Heart right ventricle (tissue), 16 donors: ENCODE measurements at regions not wholly inside any gene's neighbourhood (a gene's known extent, or its start where the extent isn't known, plus 50 kb on each side); places are given as distances from the start of the nearest gene placed in this dataset.

Experiments used
- ATAC-seq, 8 donors: fragments of 200-7000 bp; cut with Tn5 transposase; one replicate each; pipeline ENCODE4 v1.9.1; 2020; ENCODE audit warnings: mild to moderate bottlenecking in 8 of 8, moderate library complexity in 8 of 8, moderate number of reproducible peaks in 1 of 8
- DNase-seq, 2 donors: peaks; one replicate each; pipeline ENCODE4 v3.0.0-alpha.2; 2020
- H3K27ac ChIP-seq, 10 donors: fragments of 200-600 bp; sonication (generic) in 2 of 10; one replicate each; pipeline versions ENCODE4 v1.5.0 to v1.8.0; 2020 to 2022; ENCODE audit warnings: mild to moderate bottlenecking in 3 of 10
- H3K27me3 ChIP-seq, 7 donors: fragments of 200-600 bp; one replicate each; pipeline ENCODE4 v1.8.0; 2021 to 2022; ENCODE audit warnings: mild to moderate bottlenecking in 2 of 7
- H3K36me3 ChIP-seq, 9 donors: fragments of 200-600 bp; sonication (generic) in 1 of 9; one replicate each; pipeline versions ENCODE4 v1.5.0 to v1.8.0; 2020 to 2022; ENCODE audit warnings: mild to moderate bottlenecking in 2 of 9
- H3K4me1 ChIP-seq, 9 donors: fragments of 200-600 bp; sonication (generic) in 1 of 9; one replicate each; pipeline versions ENCODE4 v1.5.0 to v1.8.0; 2020 to 2022; ENCODE audit warnings: mild to moderate bottlenecking in 4 of 9
- H3K4me3 ChIP-seq, 10 donors: fragments of 200-600 bp; sonication (generic) in 2 of 10; one replicate each; pipeline versions ENCODE4 v1.5.0 to v1.8.0; 2020 to 2022; ENCODE audit warnings: mild to moderate bottlenecking in 7 of 10, moderate library complexity in 2 of 10
- H3K9me3 ChIP-seq, 11 donors: fragments of 200-600 bp in 10 of 11; sonication (generic) in 2 of 11; one replicate each; pipeline versions ENCODE4 v1.5.0 to v1.8.0; 2013 to 2022; ENCODE audit warnings: mild to moderate bottlenecking in 2 of 11, control low read depth in 1 of 11, moderate library complexity in 1 of 11
- WGBS, 2 donors: extraction: QIAGEN DNeasy Blood & Tissue Kit; methylation state at CpG; one replicate each; pipeline ENCODE4 v1.1.7; 2013; ENCODE audit warnings: inconsistent platforms in 1 of 2; 5-methylcytosine and 5-hydroxymethylcytosine counted together
- intact Hi-C, 10 donors: fragments of 100-400 bp; cut with DNase I; formaldehyde crosslinking; loops; one replicate each; pipeline versions ENCODE4 v1.11.1 to v1.14.2; 2022
- TF ChIP-seq, protein P1 (sequence below), 9 donors: fragments of 200-600 bp; sonication (generic) in 2 of 9; IDR thresholded peaks; one replicate each; pipeline versions ENCODE4 v1.5.0 to v1.8.0; 2021 to 2022; ENCODE audit warnings: antibody characterized with exemption in 9 of 9, mild to moderate bottlenecking in 5 of 9, moderate library complexity in 1 of 9
- donor health status: Arrhythmogenic right ventricular cardiomyopathy.
- donor health status: ischemic (EF 13 %, LVEDD 7.1; RV severe dilation, severe dysfunction).
- donor health status: healthy with polysubstance abuse.
- donor health status: DM: no; HTN: yes; CAD: no.
- donor health status: DM: no; HTN: no; CAD: no.
- donor health status: ischemic (EF 25% LVEDD 6.9; RV normal size, moderate dysfunction).
- donor health status: ischemic (EF 25% LVEDD 5.7; RV mildly dilated, moderate dysfunction).
- donor health status: healthy.
- donor health status: DM: yes; HTN: yes; CAD: no.
- donor health status: Ischemic cardiomyopathy.
- donor health status: ischemic (EF 35%, LVEDD 5.7; RV mildly dilated, moderate dysfunction).
- donor health status: nonischemic (EF 11% LVEDD 7.7; RV severe dilation, severe dysfunction).
- donor health status: DM: yes; HTN: yes; CAD: no.
- donor health status: PGD.
- donor health status: ischemic (EF 29% LVEDD 5.4; RV normal size, mild dysfunction).
- donor health status: nonischemic (EF 23%, LVEDD 6.1; RV moderate dilation, normal function).

DNA sequence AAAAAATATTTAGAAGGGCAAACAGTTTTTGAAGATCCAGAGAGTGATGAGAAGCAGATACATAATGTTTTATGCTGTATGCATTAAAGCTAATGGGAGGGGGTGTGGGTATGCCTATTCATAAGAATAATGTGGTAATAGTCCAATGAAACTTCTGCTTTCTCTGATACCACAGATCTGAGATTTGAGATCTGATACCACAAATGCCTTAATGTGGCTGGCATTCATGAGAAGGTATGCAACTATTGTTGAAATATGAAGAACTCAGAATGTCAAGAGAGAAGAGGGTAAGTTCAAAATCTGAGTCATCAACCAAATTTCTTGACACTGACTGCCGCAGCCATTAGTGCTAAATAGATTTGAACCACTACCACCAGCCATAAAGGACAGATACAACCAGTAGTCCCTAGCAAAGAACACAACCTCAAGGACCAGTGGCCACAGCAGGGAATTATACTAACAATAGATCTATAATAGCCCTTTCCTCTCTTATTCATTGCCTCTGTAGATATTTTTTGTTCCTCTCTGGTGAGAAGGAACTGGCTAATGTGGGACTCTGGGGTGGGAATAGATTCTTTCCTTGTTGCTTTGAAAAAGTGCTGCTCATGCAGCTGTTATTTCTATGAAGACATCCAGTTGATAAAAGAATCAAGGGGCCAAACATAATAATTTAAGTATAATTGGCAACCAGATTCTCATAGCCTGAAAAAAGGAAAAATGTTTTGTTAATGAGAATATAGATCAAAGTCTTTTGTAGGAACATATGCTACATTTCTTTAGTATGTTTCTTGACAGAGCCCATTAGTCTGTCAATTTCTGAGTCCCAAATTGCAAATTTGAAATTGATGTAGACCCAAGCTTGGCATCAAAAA lies 256.5 kb upstream of the ZNF608 start:
- Histone ChIP-seq H3K27me3 (no peaks in the 10 kb centered on the region), H3K36me3 (no peaks in the 10 kb centered on the region), H3K4me3 (no peak overlapping the region), H3K9me3 (peaks cover 0 to 3% (median 0%) of the 10 kb centered on the region in 11 donors), H3K4me1 (peaks cover 0 to 19% (median 7%) of the 10 kb centered on the region in 9 donors), H3K27ac (no peak overlapping the region)
- no peak for DNase-seq
- TF ChIP-seq, protein P1, sequence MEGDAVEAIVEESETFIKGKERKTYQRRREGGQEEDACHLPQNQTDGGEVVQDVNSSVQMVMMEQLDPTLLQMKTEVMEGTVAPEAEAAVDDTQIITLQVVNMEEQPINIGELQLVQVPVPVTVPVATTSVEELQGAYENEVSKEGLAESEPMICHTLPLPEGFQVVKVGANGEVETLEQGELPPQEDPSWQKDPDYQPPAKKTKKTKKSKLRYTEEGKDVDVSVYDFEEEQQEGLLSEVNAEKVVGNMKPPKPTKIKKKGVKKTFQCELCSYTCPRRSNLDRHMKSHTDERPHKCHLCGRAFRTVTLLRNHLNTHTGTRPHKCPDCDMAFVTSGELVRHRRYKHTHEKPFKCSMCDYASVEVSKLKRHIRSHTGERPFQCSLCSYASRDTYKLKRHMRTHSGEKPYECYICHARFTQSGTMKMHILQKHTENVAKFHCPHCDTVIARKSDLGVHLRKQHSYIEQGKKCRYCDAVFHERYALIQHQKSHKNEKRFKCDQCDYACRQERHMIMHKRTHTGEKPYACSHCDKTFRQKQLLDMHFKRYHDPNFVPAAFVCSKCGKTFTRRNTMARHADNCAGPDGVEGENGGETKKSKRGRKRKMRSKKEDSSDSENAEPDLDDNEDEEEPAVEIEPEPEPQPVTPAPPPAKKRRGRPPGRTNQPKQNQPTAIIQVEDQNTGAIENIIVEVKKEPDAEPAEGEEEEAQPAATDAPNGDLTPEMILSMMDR (IDR thresholded peaks at IDR 0.05) = no peak
- intact Hi-C loops = no loop called here
- WGBS, 2 donors = 90 to 93% methylated on average over 1 of the region's 1 CpG
- no peak for ATAC-seq

DNA sequence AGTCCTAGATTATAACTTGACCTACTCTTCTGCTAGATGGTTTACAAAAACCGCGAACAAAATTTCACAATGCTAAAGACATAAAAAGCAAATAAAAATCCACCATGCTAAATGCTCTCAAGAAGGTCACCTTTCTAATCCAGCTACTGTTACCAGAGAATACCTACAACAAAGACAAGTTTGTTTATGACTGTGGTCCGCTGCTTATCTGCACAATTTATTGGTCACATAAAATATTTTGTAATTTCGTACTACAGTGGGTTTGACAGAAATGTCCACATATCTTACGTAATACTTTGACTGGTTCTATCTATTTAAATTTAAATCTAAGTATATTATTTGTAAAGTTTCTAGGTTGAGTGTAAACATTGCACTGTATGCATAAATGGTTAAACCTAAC lies 257.6 kb upstream of the ZNF608 start:
- DNase-seq = no peak
- Histone ChIP-seq H3K27me3 (no peaks in the 10 kb centered on the region), H3K4me3 (no peak overlapping the region), H3K36me3 (no peaks in the 10 kb centered on the region), H3K4me1 (peaks cover 0 to 19% (median 7%) of the 10 kb centered on the region in 9 donors), H3K27ac (no peak overlapping the region), H3K9me3 (peaks cover 0 to 3% (median 0%) of the 10 kb centered on the region in 11 donors)
- intact Hi-C loops = no loop called here
- WGBS, 2 donors = 95 to 96% methylated on average over 5 of the region's 5 CpGs
- TF ChIP-seq, protein P1 (IDR thresholded peaks at IDR 0.05) = no peak
- no peak for ATAC-seq

DNA sequence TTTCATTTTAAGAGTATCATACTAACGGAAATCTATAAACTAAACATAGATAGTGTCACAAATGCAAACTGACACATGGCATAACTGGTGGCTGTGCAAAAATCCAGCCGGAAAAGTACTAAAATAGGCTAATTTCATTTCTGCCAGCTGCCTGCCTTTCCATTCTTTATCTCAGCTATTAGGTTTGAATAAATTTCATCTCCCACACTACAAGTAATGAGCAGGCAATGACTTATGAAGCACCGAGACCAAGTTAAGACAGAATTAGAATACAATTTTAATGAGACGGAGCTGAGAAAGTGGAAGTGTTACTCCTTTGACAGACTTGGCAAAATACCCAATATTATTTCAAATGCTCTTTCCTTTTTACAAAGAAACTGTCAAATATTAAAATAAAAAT lies 258.8 kb upstream of the ZNF608 start:
- Histone ChIP-seq H3K27me3 (no peaks in the 10 kb centered on the region), H3K4me1 (peaks cover 0 to 19% (median 7%) of the 10 kb centered on the region in 9 donors), H3K9me3 (peaks cover 0 to 3% (median 0%) of the 10 kb centered on the region in 11 donors), H3K36me3 (no peaks in the 10 kb centered on the region), H3K4me3 (no peak overlapping the region), H3K27ac (no peak overlapping the region)
- DNase-seq (no peak), ATAC-seq (no peak)
- intact Hi-C loops = no loop called here
- 44 to 49% methylated on average over 4 of the region's 4 CpGs for whole genome bisulfite sequencing, 2 donors
- TF ChIP-seq, protein P1 (IDR thresholded peaks at IDR 0.05) = no peak

DNA sequence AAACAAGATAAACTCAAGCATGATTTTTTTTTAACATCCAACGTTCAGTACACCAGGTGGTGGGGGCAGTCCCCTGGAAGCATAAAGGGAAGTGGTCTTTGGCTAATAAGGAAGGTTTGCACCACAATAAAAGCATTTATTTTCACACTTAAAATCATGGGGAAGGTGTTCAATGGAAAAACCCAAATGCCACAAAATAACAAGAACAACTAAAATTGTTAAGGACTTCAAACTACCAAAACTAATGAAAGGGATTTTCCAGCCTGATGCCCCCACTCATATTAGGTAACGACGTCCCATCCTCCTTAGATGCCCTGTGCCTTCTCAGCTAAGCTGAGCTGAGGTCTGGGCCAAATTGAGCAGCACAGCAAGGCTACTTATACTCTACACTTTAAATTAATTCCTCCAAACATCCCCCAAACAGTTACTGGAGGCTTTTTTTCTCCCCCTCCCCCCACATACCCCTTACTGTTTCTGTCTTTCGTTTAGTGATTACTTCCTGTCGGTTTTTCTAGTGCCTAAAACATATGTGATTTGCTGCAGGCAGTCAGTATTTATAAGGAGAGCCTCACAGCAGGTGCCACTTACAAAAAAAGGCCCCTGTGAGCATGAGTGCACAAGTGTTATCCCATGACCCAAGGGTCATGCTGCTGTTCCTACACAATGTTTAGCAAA lies 259.7 kb upstream of the ZNF608 start:
- intact Hi-C loops = no loop called here
- peaks cover 0 to 19% (median 7%) of the 10 kb centered on the region in 9 donors for H3K4me1 ChIP-seq
- no peak for DNase-seq
- no peak overlapping the region for H3K27ac ChIP-seq
- ATAC-seq = no peak
- no peaks in the 10 kb centered on the region for H3K36me3 ChIP-seq
- H3K4me3 ChIP-seq = no peak overlapping the region
- peaks cover 0 to 3% (median 0%) of the 10 kb centered on the region in 11 donors for H3K9me3 ChIP-seq
- WGBS, 2 donors = 60 to 66% methylated on average over 5 of the region's 5 CpGs
- no peaks in the 10 kb centered on the region for H3K27me3 ChIP-seq
- TF ChIP-seq, protein P1 (IDR thresholded peaks at IDR 0.05) = no peak
